ENCODE measurements at regions not wholly inside any gene's neighbourhood (a gene's known extent, or its start where the extent isn't known, plus 50 kb on each side); places are given as distances from the start of the nearest gene placed in this dataset.

DNA sequence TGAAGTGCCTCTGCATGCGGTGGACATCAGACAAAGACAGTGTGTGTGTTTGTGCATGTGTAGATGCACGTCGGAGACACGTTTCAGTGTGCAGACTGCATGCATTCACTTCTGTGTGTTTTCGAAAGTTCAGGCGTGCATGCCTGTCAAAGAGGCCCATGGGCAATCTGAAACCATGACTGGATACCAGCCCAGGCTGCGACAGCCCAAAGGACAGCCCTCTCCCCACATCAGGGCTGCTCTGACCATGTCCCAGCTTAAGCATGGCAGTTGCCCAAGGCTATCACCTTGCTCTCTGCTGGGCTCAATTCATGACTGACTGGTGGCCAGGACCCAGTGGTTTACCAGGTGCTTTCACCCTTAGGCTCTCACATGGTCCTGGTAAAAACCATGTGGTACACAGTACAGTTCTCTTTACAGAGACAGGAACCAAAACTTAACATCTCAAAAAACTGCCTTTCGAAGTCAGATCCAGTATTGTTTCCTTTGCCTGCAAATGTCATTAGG, 423.7 kb upstream of the CADM1 start:
- no peak overlapping the region for H3K4me3 ChIP-seq
- DNase-seq, result no peak
- H3K27me3 ChIP-seq, result no peaks in the 10 kb centered on the region
- intact Hi-C loops (cut with DNase I; ENCODE audit: low total_unique reads), result no loop called here
- no peaks in the 10 kb centered on the region for H3K36me3 ChIP-seq (ENCODE audit: low read depth, missing control alignments)
- no peak overlapping the region for H3K27ac ChIP-seq
- WGBS, 2 donors, result 78 to 86% methylated on average over 4 to 8 of the region's 8 CpGs
- TF ChIP-seq, protein P1, sequence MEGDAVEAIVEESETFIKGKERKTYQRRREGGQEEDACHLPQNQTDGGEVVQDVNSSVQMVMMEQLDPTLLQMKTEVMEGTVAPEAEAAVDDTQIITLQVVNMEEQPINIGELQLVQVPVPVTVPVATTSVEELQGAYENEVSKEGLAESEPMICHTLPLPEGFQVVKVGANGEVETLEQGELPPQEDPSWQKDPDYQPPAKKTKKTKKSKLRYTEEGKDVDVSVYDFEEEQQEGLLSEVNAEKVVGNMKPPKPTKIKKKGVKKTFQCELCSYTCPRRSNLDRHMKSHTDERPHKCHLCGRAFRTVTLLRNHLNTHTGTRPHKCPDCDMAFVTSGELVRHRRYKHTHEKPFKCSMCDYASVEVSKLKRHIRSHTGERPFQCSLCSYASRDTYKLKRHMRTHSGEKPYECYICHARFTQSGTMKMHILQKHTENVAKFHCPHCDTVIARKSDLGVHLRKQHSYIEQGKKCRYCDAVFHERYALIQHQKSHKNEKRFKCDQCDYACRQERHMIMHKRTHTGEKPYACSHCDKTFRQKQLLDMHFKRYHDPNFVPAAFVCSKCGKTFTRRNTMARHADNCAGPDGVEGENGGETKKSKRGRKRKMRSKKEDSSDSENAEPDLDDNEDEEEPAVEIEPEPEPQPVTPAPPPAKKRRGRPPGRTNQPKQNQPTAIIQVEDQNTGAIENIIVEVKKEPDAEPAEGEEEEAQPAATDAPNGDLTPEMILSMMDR (IDR thresholded peaks at IDR 0.05), result no peak
- no peak for TF ChIP-seq POLR2A (IDR thresholded peaks at IDR 0.05)
- H3K9me3 ChIP-seq, result no peaks in the 10 kb centered on the region
- no peaks in the 10 kb centered on the region for H3K4me1 ChIP-seq

DNA sequence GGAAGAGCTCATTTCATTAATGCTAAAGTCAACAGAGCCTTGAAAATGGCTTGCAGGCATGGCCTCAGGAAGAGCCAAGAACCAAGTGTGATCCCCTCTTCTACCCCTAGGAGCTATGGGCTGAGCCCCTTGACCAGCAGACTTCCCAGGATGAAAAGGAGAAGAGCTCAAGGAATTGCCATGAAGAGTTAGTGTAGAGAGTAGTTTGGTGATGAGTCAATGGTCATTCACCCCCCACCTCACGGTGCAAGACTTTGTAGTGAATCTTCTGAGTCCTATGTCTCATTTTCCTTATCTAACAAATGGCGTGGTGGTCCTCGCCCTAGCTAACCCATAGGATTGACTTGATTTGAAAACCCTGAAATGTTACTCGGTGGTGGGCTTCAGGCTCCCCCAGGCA, 422.4 kb upstream of the CADM1 start:
- intact Hi-C loops (cut with DNase I; ENCODE audit: low total_unique reads), result no loop called here
- no peak overlapping the region for H3K4me3 ChIP-seq
- H3K9me3 ChIP-seq, result no peaks in the 10 kb centered on the region
- H3K27ac ChIP-seq, result no peak overlapping the region
- DNase-seq, result no peak
- H3K27me3 ChIP-seq, result no peaks in the 10 kb centered on the region
- TF ChIP-seq POLR2A (IDR thresholded peaks at IDR 0.05), result no peak
- TF ChIP-seq, protein P1 (IDR thresholded peaks at IDR 0.05), result no peak
- no peaks in the 10 kb centered on the region for H3K4me1 ChIP-seq
- 95 to 99% methylated on average over 4 of the region's 4 CpGs for WGBS, 2 donors
- no peaks in the 10 kb centered on the region for H3K36me3 ChIP-seq (ENCODE audit: low read depth, missing control alignments)

DNA sequence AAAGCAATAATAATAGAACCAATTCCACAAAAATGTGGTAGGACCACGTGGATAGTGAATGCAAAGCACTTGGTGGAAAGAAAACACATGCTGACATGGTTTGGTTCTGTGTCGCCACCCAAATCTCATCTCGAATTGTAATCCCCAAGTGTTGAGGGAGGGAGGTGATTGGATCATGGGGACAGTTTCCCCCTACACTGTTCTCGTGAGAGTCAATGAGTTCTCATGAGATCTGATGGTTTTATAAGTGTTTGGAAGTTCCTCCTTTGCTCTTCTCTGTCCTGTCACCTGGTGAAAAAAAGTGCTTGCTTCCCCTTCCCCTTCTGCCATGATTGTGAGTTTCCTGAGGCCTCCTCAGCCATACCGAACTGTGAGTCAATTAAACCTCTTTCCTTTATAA, 421.9 kb upstream of the CADM1 start:
- intact Hi-C loops (cut with DNase I; ENCODE audit: low total_unique reads), result no loop called here
- Histone ChIP-seq H3K4me1 (no peaks in the 10 kb centered on the region), H3K9me3 (no peaks in the 10 kb centered on the region), H3K4me3 (no peak overlapping the region), H3K36me3 (ENCODE audit: low read depth, missing control alignments) (no peaks in the 10 kb centered on the region), H3K27ac (no peak overlapping the region), H3K27me3 (no peaks in the 10 kb centered on the region)
- DNase-seq, result no peak
- WGBS, 2 donors, result 85 to 88% methylated on average over 5 of the region's 5 CpGs
- TF ChIP-seq, protein P1 (IDR thresholded peaks at IDR 0.05), result no peak
- TF ChIP-seq POLR2A (IDR thresholded peaks at IDR 0.05), result no peak

DNA sequence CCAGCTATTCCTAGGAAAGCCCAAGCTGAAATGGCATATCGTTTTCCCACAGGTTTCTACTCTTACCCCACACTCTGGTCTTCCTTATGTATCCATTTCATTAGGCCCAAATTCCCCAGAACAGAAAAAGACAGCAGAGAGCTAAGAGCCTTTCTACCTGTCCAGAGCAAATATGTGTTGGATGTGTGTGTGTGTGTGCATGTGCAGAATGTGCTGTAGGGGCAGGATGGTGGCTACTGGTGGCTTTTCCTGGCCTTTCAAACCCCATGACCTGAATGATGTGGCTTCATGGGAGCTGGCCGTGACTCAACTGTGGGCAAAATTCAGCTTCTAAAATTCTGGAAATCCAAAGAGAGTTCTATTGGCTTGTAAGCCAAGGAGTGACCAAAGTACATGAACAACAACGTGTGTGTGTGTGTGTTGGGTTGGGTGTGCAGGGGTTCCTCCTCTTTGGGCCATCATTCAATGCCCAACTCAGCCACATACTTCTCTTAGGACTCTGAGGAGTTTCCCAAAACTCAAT, 421.4 kb upstream of the CADM1 start:
- TF ChIP-seq, protein P1 (IDR thresholded peaks at IDR 0.05), result no peak
- TF ChIP-seq POLR2A (IDR thresholded peaks at IDR 0.05), result no peak
- intact Hi-C loops (cut with DNase I; ENCODE audit: low total_unique reads), result no loop called here
- Histone ChIP-seq H3K27me3 (no peaks in the 10 kb centered on the region), H3K27ac (no peak overlapping the region), H3K9me3 (no peaks in the 10 kb centered on the region), H3K36me3 (ENCODE audit: low read depth, missing control alignments) (no peaks in the 10 kb centered on the region), H3K4me3 (no peak overlapping the region), H3K4me1 (no peaks in the 10 kb centered on the region)
- WGBS, 2 donors, result 89 to 95% methylated on average over 3 of the region's 3 CpGs
- no peak for DNase-seq
